Fibroblast of villous mesenchyme (primary cell): ENCODE measurements at regions not wholly inside any gene's neighbourhood (a gene's known extent, or its start where the extent isn't known, plus 50 kb on each side); places are given as distances from the start of the nearest gene placed in this dataset.

Experiments
- DNase-seq: peaks from one replicate; pipeline ENCODE4 v3.0.0-alpha.2; 2010; ENCODE audit warnings: low read depth
- H3K4me3 ChIP-seq: 2 replicates; pipeline ENCODE4 v1.5.1; 2011; ENCODE audit warnings: low read depth, mild to moderate bottlenecking, low read length
- TF ChIP-seq, protein P1 (sequence below): IDR thresholded peaks from 2 replicates; pipeline ENCODE4 v1.5.1; 2012; ENCODE audit warnings: low read depth, mild to moderate bottlenecking, low read length; ENCODE audit not compliant: insufficient read depth

DNA sequence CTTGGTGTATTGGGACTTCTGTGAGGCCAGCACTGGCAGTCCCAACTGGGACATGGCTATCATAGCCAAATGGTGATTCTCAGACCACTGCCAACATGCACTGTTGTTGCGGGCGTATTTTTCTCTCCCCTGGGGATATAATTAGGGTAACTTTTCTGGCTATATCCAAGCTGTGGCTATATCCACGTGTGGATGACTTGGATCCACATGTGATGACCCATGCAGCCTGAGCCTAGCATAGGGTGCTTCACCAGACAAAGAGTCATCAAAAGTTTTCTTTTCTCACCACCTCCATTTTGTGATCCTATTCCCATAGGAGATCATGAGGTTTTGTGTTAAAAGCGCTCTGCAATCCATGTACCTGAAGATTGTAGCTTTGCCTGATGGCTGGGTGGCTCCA lies 51.2 kb upstream of the CSF3R start:
- DNase-seq: no peak
- TF ChIP-seq, protein P1, sequence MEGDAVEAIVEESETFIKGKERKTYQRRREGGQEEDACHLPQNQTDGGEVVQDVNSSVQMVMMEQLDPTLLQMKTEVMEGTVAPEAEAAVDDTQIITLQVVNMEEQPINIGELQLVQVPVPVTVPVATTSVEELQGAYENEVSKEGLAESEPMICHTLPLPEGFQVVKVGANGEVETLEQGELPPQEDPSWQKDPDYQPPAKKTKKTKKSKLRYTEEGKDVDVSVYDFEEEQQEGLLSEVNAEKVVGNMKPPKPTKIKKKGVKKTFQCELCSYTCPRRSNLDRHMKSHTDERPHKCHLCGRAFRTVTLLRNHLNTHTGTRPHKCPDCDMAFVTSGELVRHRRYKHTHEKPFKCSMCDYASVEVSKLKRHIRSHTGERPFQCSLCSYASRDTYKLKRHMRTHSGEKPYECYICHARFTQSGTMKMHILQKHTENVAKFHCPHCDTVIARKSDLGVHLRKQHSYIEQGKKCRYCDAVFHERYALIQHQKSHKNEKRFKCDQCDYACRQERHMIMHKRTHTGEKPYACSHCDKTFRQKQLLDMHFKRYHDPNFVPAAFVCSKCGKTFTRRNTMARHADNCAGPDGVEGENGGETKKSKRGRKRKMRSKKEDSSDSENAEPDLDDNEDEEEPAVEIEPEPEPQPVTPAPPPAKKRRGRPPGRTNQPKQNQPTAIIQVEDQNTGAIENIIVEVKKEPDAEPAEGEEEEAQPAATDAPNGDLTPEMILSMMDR: no peak
- H3K4me3 ChIP-seq: no peak overlapping the region

DNA sequence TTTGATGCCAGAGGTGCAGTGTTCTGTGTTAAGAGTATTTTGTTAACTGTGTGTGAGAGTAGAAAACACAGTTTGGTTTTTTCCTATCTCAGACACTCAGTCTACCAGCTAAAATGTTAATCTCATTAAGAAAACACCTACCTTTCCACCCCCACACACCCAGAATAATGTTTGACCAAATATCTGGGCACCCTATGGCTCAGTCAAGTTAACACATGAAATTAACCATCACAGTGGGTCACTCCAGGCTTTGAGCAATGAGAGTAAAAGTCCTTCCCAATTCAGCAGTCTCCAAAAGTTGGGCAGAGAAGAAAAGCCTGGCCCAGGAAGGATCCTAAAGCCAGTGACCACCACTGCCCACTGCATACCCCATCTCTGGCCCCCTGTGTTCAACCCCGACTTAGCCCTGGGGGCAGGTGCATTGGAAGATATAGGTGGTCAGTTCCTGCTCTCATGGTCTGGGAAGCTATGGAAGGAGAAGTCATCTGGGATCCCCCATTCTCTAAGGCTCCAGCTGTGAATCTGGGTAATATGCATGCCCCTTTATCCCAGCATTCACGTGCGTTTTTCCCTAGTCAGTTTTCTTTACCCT lies 50.2 kb upstream of the CSF3R start:
- no peak overlapping the region for H3K4me3 ChIP-seq
- TF ChIP-seq, protein P1: no peak
- no peak for DNase-seq
